IMR-90 (cell line): ENCODE measurements at regions not wholly inside any gene's neighbourhood (a gene's known extent, or its start where the extent isn't known, plus 50 kb on each side); places are given as distances from the start of the nearest gene placed in this dataset.

Experiments used
- ATAC-seq: fragments of 200-7000 bp; cut with Tn5 transposase; 2 replicates; pipeline ENCODE4 v1.9.1; 2020; ENCODE audit warnings: low read depth, mild to moderate bottlenecking, moderate library complexity
- BruUV-seq: library from RNA; stranded (reverse); fragments of 400-500 nt; replicated peaks from 2 replicates; lab custom pipeline; 2021; lab: Mats Ljungman, UMichigan
- CTCF ChIA-PET: fragments of 300-600 bp; formaldehyde crosslinking; extraction: SDS; loops from one replicate; lab custom pipeline; 2021; ENCODE audit warnings: antibody characterized with exemption; lab: Yijun Ruan, JAX
- POLR2A ChIA-PET: fragments of 300-600 bp; sonication (Branson Sonifier 250); formaldehyde crosslinking; loops from one replicate; lab custom pipeline; 2022; ENCODE audit warnings: antibody characterized with exemption; ENCODE audit not compliant: unreplicated experiment; lab: Charles Lee
- DNase-seq: peaks from one replicate; pipeline ENCODE4 v3.0.0; 2013
- H2AFZ ChIP-seq: replicated peaks from 2 replicates; pipeline ENCODE3; 2013; ENCODE audit warnings: low read length, mild to moderate bottlenecking; ENCODE audit not compliant: poor library complexity
- H2AK5ac ChIP-seq: 2 replicates; pipeline ENCODE4 v1.6.1; 2013; ENCODE audit warnings: low read depth, low read length, inconsistent platforms
- H2AK9ac ChIP-seq: replicated peaks from 2 replicates; pipeline ENCODE3; 2013; ENCODE audit warnings: mild to moderate bottlenecking, low read depth, low read length, moderate library complexity; ENCODE audit not compliant: poor library complexity
- H2BK120ac ChIP-seq: 2 replicates; pipeline ENCODE4 v1.6.1; 2013; ENCODE audit warnings: low read depth, low read length, inconsistent platforms
- H2BK15ac ChIP-seq: 3 replicates; pipeline ENCODE4 v1.6.1; 2013; ENCODE audit warnings: low read depth, low read length, inconsistent platforms
- H2BK20ac ChIP-seq: 2 replicates; pipeline ENCODE4 v1.6.1; 2013; ENCODE audit warnings: low read depth, mild to moderate bottlenecking, inconsistent platforms, low read length, moderate library complexity
- H2BK5ac ChIP-seq: 2 replicates; pipeline ENCODE4 v1.6.1; 2013; ENCODE audit warnings: mild to moderate bottlenecking, low read depth, low read length, inconsistent platforms; ENCODE audit not compliant: poor library complexity, severe bottlenecking
- H3K14ac ChIP-seq: replicated peaks from 2 replicates; pipeline ENCODE4 v1.6.1; 2013; ENCODE audit warnings: low read depth, low read length, inconsistent platforms
- H3K18ac ChIP-seq: 2 replicates; pipeline ENCODE4 v1.6.1; 2013; ENCODE audit warnings: low read depth, low read length, control low read depth
- H3K23ac ChIP-seq: 2 replicates; pipeline ENCODE4 v1.6.1; 2013; ENCODE audit warnings: low read depth, low read length, inconsistent platforms
- H3K27ac ChIP-seq: 2 replicates; pipeline ENCODE4 v1.5.1; 2013; ENCODE audit warnings: mild to moderate bottlenecking, control low read depth, low read length; ENCODE audit not compliant: insufficient read depth
- H3K27me3 ChIP-seq: 2 replicates; pipeline ENCODE4 v1.6.1; 2013; ENCODE audit warnings: low read length; ENCODE audit not compliant: control insufficient read depth, insufficient read depth
- H3K36me3 ChIP-seq: 2 replicates; pipeline ENCODE4 v1.6.1; 2013; ENCODE audit warnings: low read length, mixed read lengths; ENCODE audit not compliant: control insufficient read depth, insufficient read depth
- H3K4ac ChIP-seq: 2 replicates; pipeline ENCODE4 v1.6.1; 2013; ENCODE audit warnings: low read depth, low read length, inconsistent platforms
- H3K4me1 ChIP-seq: 2 replicates; pipeline ENCODE4 v1.6.1; 2013; ENCODE audit warnings: low read length, mixed read lengths; ENCODE audit not compliant: control insufficient read depth, insufficient read depth
- H3K4me2 ChIP-seq: 2 replicates; pipeline ENCODE4 v1.6.1; 2013; ENCODE audit warnings: low read depth, mild to moderate bottlenecking, control low read depth, low read length, moderate library complexity
- H3K4me3 ChIP-seq: 2 replicates; pipeline ENCODE4 v1.5.1; 2013; ENCODE audit warnings: low read depth, mild to moderate bottlenecking, control low read depth, low read length, moderate library complexity; ENCODE audit not compliant: insufficient read depth
- H3K56ac ChIP-seq: 2 replicates; pipeline ENCODE4 v1.6.1; 2013; ENCODE audit warnings: low read length, inconsistent platforms; ENCODE audit not compliant: insufficient read depth; ENCODE audit errors: extremely low read depth
- H3K79me1 ChIP-seq, 2 experiments: 2 replicates each; pipeline ENCODE4 v1.6.1; 2013; ENCODE audit warnings: low read length in 2 of 2, inconsistent platforms in 1 of 2, low read depth in 1 of 2
- H3K9ac ChIP-seq: 2 replicates; pipeline ENCODE4 v1.6.1; 2013; ENCODE audit warnings: low read depth, low read length, control low read depth
- H3K9me1 ChIP-seq: 2 replicates; pipeline ENCODE4 v1.6.1; 2013; ENCODE audit warnings: low read length, inconsistent platforms; ENCODE audit not compliant: insufficient read depth
- H3K9me3 ChIP-seq: 2 replicates; pipeline ENCODE4 v1.6.1; 2013; ENCODE audit warnings: low read length; ENCODE audit not compliant: control insufficient read depth, insufficient read depth
- H4K20me1 ChIP-seq: 2 replicates; pipeline ENCODE4 v1.6.1; 2013; ENCODE audit warnings: low read length, inconsistent platforms; ENCODE audit not compliant: insufficient read depth
- H4K5ac ChIP-seq: 2 replicates; pipeline ENCODE4 v1.6.1; 2013; ENCODE audit warnings: mild to moderate bottlenecking, low read depth, low read length, control low read depth
- H4K8ac ChIP-seq, 2 experiments: 2 replicates each; pipeline ENCODE4 v1.6.1; 2013; ENCODE audit warnings: low read depth in 2 of 2, low read length in 2 of 2, control low read depth in 1 of 2, inconsistent platforms in 1 of 2
- H4K91ac ChIP-seq: 2 replicates; pipeline ENCODE4 v1.6.1; 2013; ENCODE audit warnings: low read depth, low read length, inconsistent platforms; ENCODE audit not compliant: insufficient read depth
- BHLHE40 ChIP-seq: fragments of 150-350 bp; IDR thresholded peaks from 2 replicates; pipeline ENCODE4 v1.6.1; 2016; ENCODE audit warnings: mild to moderate bottlenecking, low read depth, low read length
- CEBPB ChIP-seq: IDR thresholded peaks from 2 replicates; pipeline ENCODE4 v1.6.1; 2012; ENCODE audit warnings: low read depth, low read length, improper control_type of control experiment
- CHD1 ChIP-seq: IDR thresholded peaks from 2 replicates; pipeline ENCODE4 v1.6.1; 2012; ENCODE audit warnings: low read depth, low read length, improper control_type of control experiment
- FOS ChIP-seq: fragments of 150-350 bp; IDR thresholded peaks from 2 replicates; pipeline ENCODE4 v1.6.1; 2016; ENCODE audit warnings: low read depth, low read length
- MAFK ChIP-seq: IDR thresholded peaks from 2 replicates; pipeline ENCODE4 v1.6.1; 2012; ENCODE audit warnings: low read depth, low read length, improper control_type of control experiment
- MAZ ChIP-seq: IDR thresholded peaks from 2 replicates; pipeline ENCODE4 v1.6.1; 2012; ENCODE audit warnings: low read depth, mild to moderate bottlenecking, low read length, improper control_type of control experiment, moderate library complexity, borderline replicate concordance
- MXI1 ChIP-seq: IDR thresholded peaks from 2 replicates; pipeline ENCODE4 v1.6.1; 2012; ENCODE audit warnings: low read depth, mild to moderate bottlenecking, low read length, moderate library complexity, borderline replicate concordance
- NFE2L2 ChIP-seq: fragments of 150-350 bp; IDR thresholded peaks from 2 replicates; pipeline ENCODE4 v1.6.1; 2016; ENCODE audit warnings: low read depth, mild to moderate bottlenecking, low read length
- POLR2A ChIP-seq: IDR thresholded peaks from 2 replicates; pipeline ENCODE4 v1.6.1; 2012; ENCODE audit warnings: mild to moderate bottlenecking, low read depth, low read length
- RAD21 ChIP-seq: IDR thresholded peaks from 2 replicates; pipeline ENCODE4 v1.6.1; 2012; ENCODE audit warnings: low read length, improper control_type of control experiment
- RCOR1 ChIP-seq: IDR thresholded peaks from 2 replicates; pipeline ENCODE4 v1.6.1; 2012; ENCODE audit warnings: mild to moderate bottlenecking, low read length, improper control_type of control experiment; ENCODE audit not compliant: insufficient replicate concordance
- RFX5 ChIP-seq: IDR thresholded peaks from 2 replicates; pipeline ENCODE4 v1.8.0; 2012; ENCODE audit warnings: low read depth, mild to moderate bottlenecking, low read length, moderate library complexity
- SMC3 ChIP-seq: fragments of 150-350 bp; IDR thresholded peaks from 2 replicates; pipeline ENCODE4 v1.6.1; 2016; ENCODE audit warnings: low read depth, mild to moderate bottlenecking, antibody characterized with exemption, low read length, moderate library complexity
- WGBS, 2 experiments: methylation state at CpG; one replicate each; pipeline versions ENCODE4 v1.1.5 to v1.1.7; 2013; ENCODE audit warnings: missing lambda C conversion rate in 2 of 2; ENCODE audit not compliant: insufficient read length in 1 of 2; ENCODE audit errors: extremely low coverage in 2 of 2; 5-methylcytosine and 5-hydroxymethylcytosine counted together
- dilution Hi-C: fragments of 300-500 bp; cut with HindIII; formaldehyde crosslinking; loops from one replicate; pipeline ENCODE4 v1.14.3; 2018; ENCODE audit warnings: low sequenced_read_pairs; ENCODE audit not compliant: unreplicated experiment
- in situ Hi-C: fragments of 300-500 bp; cut with MboI; formaldehyde crosslinking; loops from 3 replicates; pipeline ENCODE4 v1.14.3; 2019; ENCODE audit warnings: low sequenced_read_pairs, inconsistent platforms, mixed read lengths
- intact Hi-C: fragments of 100-400 bp; cut with micrococcal nuclease; formaldehyde crosslinking; loops from 2 replicates; pipeline ENCODE4 v1.10.0; 2022
- TF ChIP-seq, protein P1 (sequence below): fragments of 150-350 bp; IDR thresholded peaks from 2 replicates; pipeline ENCODE4 v1.6.1; 2016; ENCODE audit warnings: low read depth, mild to moderate bottlenecking, low read length, moderate library complexity, borderline replicate concordance
- TF ChIP-seq, protein P2 (sequence below): conservative IDR thresholded peaks from 2 replicates; pipeline ENCODE4 v1.5.1; 2012; ENCODE audit warnings: mild to moderate bottlenecking, low read depth, low read length, improper control_type of control experiment
- TF ChIP-seq, protein P3 (sequence below): fragments of 150-350 bp; IDR thresholded peaks from 2 replicates; pipeline ENCODE4 v1.6.1; 2017; ENCODE audit warnings: mild to moderate bottlenecking, antibody characterized with exemption, low read length, low read depth

DNA sequence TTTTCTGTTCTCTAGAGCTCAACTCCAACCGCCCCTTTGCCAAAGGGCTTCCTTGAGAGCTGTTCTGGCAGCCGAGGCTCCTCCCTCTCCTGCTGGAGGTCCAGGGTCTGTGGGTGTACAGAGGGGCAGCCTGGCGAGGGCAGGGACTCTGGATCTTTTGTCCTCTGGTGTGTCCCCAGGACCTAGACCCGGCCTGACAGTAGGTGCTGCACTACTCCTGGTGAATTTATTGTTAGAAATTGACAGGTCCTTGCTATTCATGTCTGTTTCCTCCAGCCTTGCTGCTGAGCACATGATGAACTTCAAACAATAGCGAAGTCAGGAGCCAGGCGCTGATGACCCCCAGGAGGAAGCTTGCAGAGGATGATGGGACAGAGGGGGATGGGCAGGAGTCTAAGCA lies 234.7 kb upstream of the SULF2 start:
- Histone ChIP-seq H2AK9ac (no peak overlapping the region), H3K79me1 (no peaks in the 10 kb centered on the region), H2BK120ac (no peak overlapping the region), H3K9me3 (peaks cover 7% of the 10 kb centered on the region), H4K20me1 (no peaks in the 10 kb centered on the region; the same call in 1 of the 2 replicates), H3K4me2 (no peak overlapping the region), H3K18ac (no peak overlapping the region; the same call in 1 of the 2 replicates), H2BK20ac (no peak overlapping the region), H2AK5ac (no peak overlapping the region), H4K5ac (no peak overlapping the region), H3K9me1 (no peaks in the 10 kb centered on the region), H2BK5ac (no peak overlapping the region), H2AFZ (no peak overlapping the region), H3K4ac (no peak overlapping the region), H3K27ac (no peak overlapping the region), H3K27me3 (no peaks in the 10 kb centered on the region; the same call in 1 of the 2 replicates), H3K23ac (no peak overlapping the region), H3K14ac (no peak overlapping the region), H4K8ac (no peak overlapping the region), H3K56ac (no peak overlapping the region), H3K9ac (no peak overlapping the region), H3K4me1 (peaks cover 16% of the 10 kb centered on the region; the same call in 1 of the 2 replicates), H3K36me3 (no peaks in the 10 kb centered on the region), H2BK15ac (no peak overlapping the region), H4K91ac (no peak overlapping the region), H3K4me3 (no peak overlapping the region)
- TF ChIP-seq MAFK: no peak
- no peak for TF ChIP-seq MXI1
- no peak for TF ChIP-seq CEBPB
- TF ChIP-seq MAZ: no peak
- TF ChIP-seq SMC3: no peak
- TF ChIP-seq, protein P1, sequence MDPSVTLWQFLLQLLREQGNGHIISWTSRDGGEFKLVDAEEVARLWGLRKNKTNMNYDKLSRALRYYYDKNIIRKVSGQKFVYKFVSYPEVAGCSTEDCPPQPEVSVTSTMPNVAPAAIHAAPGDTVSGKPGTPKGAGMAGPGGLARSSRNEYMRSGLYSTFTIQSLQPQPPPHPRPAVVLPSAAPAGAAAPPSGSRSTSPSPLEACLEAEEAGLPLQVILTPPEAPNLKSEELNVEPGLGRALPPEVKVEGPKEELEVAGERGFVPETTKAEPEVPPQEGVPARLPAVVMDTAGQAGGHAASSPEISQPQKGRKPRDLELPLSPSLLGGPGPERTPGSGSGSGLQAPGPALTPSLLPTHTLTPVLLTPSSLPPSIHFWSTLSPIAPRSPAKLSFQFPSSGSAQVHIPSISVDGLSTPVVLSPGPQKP: no peak
- no peak for TF ChIP-seq BHLHE40
- no peak for TF ChIP-seq NFE2L2
- TF ChIP-seq, protein P2, sequence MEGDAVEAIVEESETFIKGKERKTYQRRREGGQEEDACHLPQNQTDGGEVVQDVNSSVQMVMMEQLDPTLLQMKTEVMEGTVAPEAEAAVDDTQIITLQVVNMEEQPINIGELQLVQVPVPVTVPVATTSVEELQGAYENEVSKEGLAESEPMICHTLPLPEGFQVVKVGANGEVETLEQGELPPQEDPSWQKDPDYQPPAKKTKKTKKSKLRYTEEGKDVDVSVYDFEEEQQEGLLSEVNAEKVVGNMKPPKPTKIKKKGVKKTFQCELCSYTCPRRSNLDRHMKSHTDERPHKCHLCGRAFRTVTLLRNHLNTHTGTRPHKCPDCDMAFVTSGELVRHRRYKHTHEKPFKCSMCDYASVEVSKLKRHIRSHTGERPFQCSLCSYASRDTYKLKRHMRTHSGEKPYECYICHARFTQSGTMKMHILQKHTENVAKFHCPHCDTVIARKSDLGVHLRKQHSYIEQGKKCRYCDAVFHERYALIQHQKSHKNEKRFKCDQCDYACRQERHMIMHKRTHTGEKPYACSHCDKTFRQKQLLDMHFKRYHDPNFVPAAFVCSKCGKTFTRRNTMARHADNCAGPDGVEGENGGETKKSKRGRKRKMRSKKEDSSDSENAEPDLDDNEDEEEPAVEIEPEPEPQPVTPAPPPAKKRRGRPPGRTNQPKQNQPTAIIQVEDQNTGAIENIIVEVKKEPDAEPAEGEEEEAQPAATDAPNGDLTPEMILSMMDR: no peak
- no peak for TF ChIP-seq RAD21
- TF ChIP-seq CHD1: no peak
- TF ChIP-seq RCOR1: no peak
- no peak for TF ChIP-seq FOS
- TF ChIP-seq RFX5: no peak
- no peak for TF ChIP-seq POLR2A
- TF ChIP-seq, protein P3, sequence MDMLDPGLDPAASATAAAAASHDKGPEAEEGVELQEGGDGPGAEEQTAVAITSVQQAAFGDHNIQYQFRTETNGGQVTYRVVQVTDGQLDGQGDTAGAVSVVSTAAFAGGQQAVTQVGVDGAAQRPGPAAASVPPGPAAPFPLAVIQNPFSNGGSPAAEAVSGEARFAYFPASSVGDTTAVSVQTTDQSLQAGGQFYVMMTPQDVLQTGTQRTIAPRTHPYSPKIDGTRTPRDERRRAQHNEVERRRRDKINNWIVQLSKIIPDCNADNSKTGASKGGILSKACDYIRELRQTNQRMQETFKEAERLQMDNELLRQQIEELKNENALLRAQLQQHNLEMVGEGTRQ: no peak
- ChIA-PET CTCF (no interaction called here), POLR2A (no interaction called here)
- no peak for DNase-seq
- dilution Hi-C loops (no loop called here), in situ Hi-C loops (loop anchor here (25.0 kb wide), 1 partner anchor 92 kb away; no protein-coding TSS in a partner anchor), intact Hi-C loops (no loop called here)
- WGBS, 2 experiments: 78% methylated on average over 6 of the region's 6 CpGs; no CpG with 5 or more reads in 1 of the 2 experiments
- no TSS peak for BruUV-seq
- no peak for ATAC-seq
